ENCODE measurements at regions not wholly inside any gene's neighbourhood (a gene's known extent, or its start where the extent isn't known, plus 50 kb on each side); places are given as distances from the start of the nearest gene placed in this dataset.

- TF ChIP-seq CTCF (IDR thresholded peaks at IDR 0.05; ENCODE audit: low read depth, low read length): no peak
- TF ChIP-seq MYC (IDR thresholded peaks at IDR 0.05; ENCODE audit: low read depth, low read length): no peak
Measured at GRCh38 chr6:148261470-148261869, 81.2 kb upstream of the SASH1 start.
